ENCODE measurements at regions not wholly inside any gene's neighbourhood (a gene's known extent, or its start where the extent isn't known, plus 50 kb on each side); places are given as distances from the start of the nearest gene placed in this dataset.

DNA sequence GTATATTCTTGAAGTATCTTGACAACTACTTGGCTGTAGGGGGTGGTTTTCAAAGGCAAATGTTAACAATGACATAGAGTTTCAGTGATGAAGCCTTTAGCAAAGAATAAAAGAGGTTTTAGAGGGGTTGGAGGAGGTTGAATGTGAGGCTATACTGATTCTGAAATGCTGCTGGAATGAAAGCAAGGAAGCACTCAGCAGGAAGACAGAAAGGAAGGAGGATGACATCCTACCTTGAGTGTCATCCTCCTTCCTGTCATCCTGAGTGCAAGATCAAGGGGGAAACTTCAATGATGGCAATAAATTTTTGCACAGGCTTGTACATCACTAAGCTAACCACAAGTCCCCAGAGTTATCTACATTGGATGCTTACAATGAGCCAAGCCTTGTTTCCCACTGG, 120.5 kb downstream of the APIP start:
- Histone ChIP-seq H3K4me3 (ENCODE audit: insufficient read depth, low read depth, low read length) (no peak overlapping the region), H4K20me1 (ENCODE audit: insufficient read depth, low read length) (no peaks in the 10 kb centered on the region), H3K79me2 (ENCODE audit: insufficient read depth, low read length) (no peaks in the 10 kb centered on the region), H3K9ac (ENCODE audit: low read length) (no peak overlapping the region), H3K4me2 (ENCODE audit: low read length) (no peak overlapping the region), H3K4me1 (ENCODE audit: insufficient read depth, low read length) (no peaks in the 10 kb centered on the region), H3K27ac (ENCODE audit: low read depth, low read length) (no peak overlapping the region), H2AFZ (ENCODE audit: low read depth, low read length) (no peak overlapping the region), H3K36me3 (ENCODE audit: insufficient read depth, low read length) (no peaks in the 10 kb centered on the region), H3K27me3 (ENCODE audit: insufficient read depth, low read length) (no peaks in the 10 kb centered on the region), H3K9me3 (ENCODE audit: insufficient read depth, low read depth, low read length) (no peaks in the 10 kb centered on the region)
- no peak for TF ChIP-seq EZH2 (IDR thresholded peaks at IDR 0.05; ENCODE audit: insufficient read depth, low read length)
- TF ChIP-seq CTCF (IDR thresholded peaks at IDR 0.05; ENCODE audit: insufficient read depth, low read depth, low read length): no peak
- Mint-ChIP-seq H3K27me3 (ENCODE audit: low read depth, unreplicated experiment) (peaks cover 2% of the 10 kb centered on the region), H3K4me1 (ENCODE audit: low read depth, unreplicated experiment) (no peaks in the 10 kb centered on the region), H3K4me3 (ENCODE audit: unreplicated experiment) (no peak overlapping the region), H3K9me3 (ENCODE audit: unreplicated experiment) (peaks cover 6% of the 10 kb centered on the region), H3K27ac (ENCODE audit: unreplicated experiment) (no peak overlapping the region), H3K36me3 (ENCODE audit: low read depth, unreplicated experiment) (peaks cover 8% of the 10 kb centered on the region)
- DNase-seq (ENCODE audit: low read depth) (no peak), FAIRE-seq (no peak)

- no peaks in the 10 kb centered on the region for H3K79me2 ChIP-seq (ENCODE audit: insufficient read depth, low read length)
- TF ChIP-seq EZH2 (IDR thresholded peaks at IDR 0.05; ENCODE audit: insufficient read depth, low read length): no peak
- TF ChIP-seq CTCF (IDR thresholded peaks at IDR 0.05; ENCODE audit: insufficient read depth, low read depth, low read length): no peak
- H3K4me2 ChIP-seq (ENCODE audit: low read length): no peak overlapping the region
- Mint-ChIP-seq H3K27me3 (ENCODE audit: low read depth, unreplicated experiment) (peaks cover 2% of the 10 kb centered on the region), H3K4me3 (ENCODE audit: unreplicated experiment) (no peak overlapping the region), H3K36me3 (ENCODE audit: low read depth, unreplicated experiment) (peaks cover 8% of the 10 kb centered on the region), H3K27ac (ENCODE audit: unreplicated experiment) (no peak overlapping the region), H3K9me3 (ENCODE audit: unreplicated experiment) (peaks cover 10% of the 10 kb centered on the region), H3K4me1 (ENCODE audit: low read depth, unreplicated experiment) (no peaks in the 10 kb centered on the region)
- H3K27ac ChIP-seq (ENCODE audit: low read depth, low read length): no peak overlapping the region
- no peaks in the 10 kb centered on the region for H3K4me1 ChIP-seq (ENCODE audit: insufficient read depth, low read length)
- H3K9ac ChIP-seq (ENCODE audit: low read length): no peak overlapping the region
- H2AFZ ChIP-seq (ENCODE audit: low read depth, low read length): no peak overlapping the region
- no peaks in the 10 kb centered on the region for H4K20me1 ChIP-seq (ENCODE audit: insufficient read depth, low read length)
- no peak for FAIRE-seq
- H3K36me3 ChIP-seq (ENCODE audit: insufficient read depth, low read length): no peaks in the 10 kb centered on the region
- H3K4me3 ChIP-seq (ENCODE audit: insufficient read depth, low read depth, low read length): no peak overlapping the region
- DNase-seq (ENCODE audit: low read depth): no peak
- no peaks in the 10 kb centered on the region for H3K27me3 ChIP-seq (ENCODE audit: insufficient read depth, low read length)
- no peaks in the 10 kb centered on the region for H3K9me3 ChIP-seq (ENCODE audit: insufficient read depth, low read depth, low read length)
Observed at GRCh38 chr11:34794696-34795095, 121.5 kb downstream of the APIP start.

- no peak for DNase-seq (ENCODE audit: low read depth)
- no peak overlapping the region for H3K9ac ChIP-seq (ENCODE audit: low read length)
- H3K4me1 Mint-ChIP-seq (ENCODE audit: low read depth, unreplicated experiment): no peaks in the 10 kb centered on the region
- no peak overlapping the region for H2AFZ ChIP-seq (ENCODE audit: low read depth, low read length)
- FAIRE-seq: no peak
- no peak overlapping the region for H3K4me3 ChIP-seq (ENCODE audit: insufficient read depth, low read depth, low read length)
- peaks cover 11% of the 10 kb centered on the region for H3K9me3 Mint-ChIP-seq (ENCODE audit: unreplicated experiment)
- no peaks in the 10 kb centered on the region for H3K9me3 ChIP-seq (ENCODE audit: insufficient read depth, low read depth, low read length)
- H3K27ac ChIP-seq (ENCODE audit: low read depth, low read length): no peak overlapping the region
- H3K36me3 ChIP-seq (ENCODE audit: insufficient read depth, low read length): no peaks in the 10 kb centered on the region
- no peaks in the 10 kb centered on the region for H3K79me2 ChIP-seq (ENCODE audit: insufficient read depth, low read length)
- no peak overlapping the region for H3K27ac Mint-ChIP-seq (ENCODE audit: unreplicated experiment)
- H3K4me3 Mint-ChIP-seq (ENCODE audit: unreplicated experiment): no peak overlapping the region
- peaks cover 9% of the 10 kb centered on the region for H3K36me3 Mint-ChIP-seq (ENCODE audit: low read depth, unreplicated experiment)
- no peaks in the 10 kb centered on the region for H4K20me1 ChIP-seq (ENCODE audit: insufficient read depth, low read length)
- no peaks in the 10 kb centered on the region for H3K27me3 ChIP-seq (ENCODE audit: insufficient read depth, low read length)
- no peaks in the 10 kb centered on the region for H3K4me1 ChIP-seq (ENCODE audit: insufficient read depth, low read length)
- no peak overlapping the region for H3K4me2 ChIP-seq (ENCODE audit: low read length)
- peaks cover 2% of the 10 kb centered on the region for H3K27me3 Mint-ChIP-seq (ENCODE audit: low read depth, unreplicated experiment)
- TF ChIP-seq CTCF (IDR thresholded peaks at IDR 0.05; ENCODE audit: insufficient read depth, low read depth, low read length) (no peak), EZH2 (IDR thresholded peaks at IDR 0.05; ENCODE audit: insufficient read depth, low read length) (no peak)
Observed at GRCh38 chr11:34793666-34794065, 122.5 kb downstream of the APIP start.

Measured in astrocyte (in vitro differentiated cells and primary cell).